Activated CD4-positive, alpha-beta T cell treated with anti-CD3 and anti-CD28 coated beads, Interleukin-2, amount 50 U/mL, for 16 hours (primary cell): ENCODE measurements at regions not wholly inside any gene's neighbourhood (a gene's known extent, or its start where the extent isn't known, plus 50 kb on each side); places are given as distances from the start of the nearest gene placed in this dataset.

Experiments used
- DNase-seq: peaks from one replicate; pipeline ENCODE4 v3.0.0-alpha.2; 2020

DNA sequence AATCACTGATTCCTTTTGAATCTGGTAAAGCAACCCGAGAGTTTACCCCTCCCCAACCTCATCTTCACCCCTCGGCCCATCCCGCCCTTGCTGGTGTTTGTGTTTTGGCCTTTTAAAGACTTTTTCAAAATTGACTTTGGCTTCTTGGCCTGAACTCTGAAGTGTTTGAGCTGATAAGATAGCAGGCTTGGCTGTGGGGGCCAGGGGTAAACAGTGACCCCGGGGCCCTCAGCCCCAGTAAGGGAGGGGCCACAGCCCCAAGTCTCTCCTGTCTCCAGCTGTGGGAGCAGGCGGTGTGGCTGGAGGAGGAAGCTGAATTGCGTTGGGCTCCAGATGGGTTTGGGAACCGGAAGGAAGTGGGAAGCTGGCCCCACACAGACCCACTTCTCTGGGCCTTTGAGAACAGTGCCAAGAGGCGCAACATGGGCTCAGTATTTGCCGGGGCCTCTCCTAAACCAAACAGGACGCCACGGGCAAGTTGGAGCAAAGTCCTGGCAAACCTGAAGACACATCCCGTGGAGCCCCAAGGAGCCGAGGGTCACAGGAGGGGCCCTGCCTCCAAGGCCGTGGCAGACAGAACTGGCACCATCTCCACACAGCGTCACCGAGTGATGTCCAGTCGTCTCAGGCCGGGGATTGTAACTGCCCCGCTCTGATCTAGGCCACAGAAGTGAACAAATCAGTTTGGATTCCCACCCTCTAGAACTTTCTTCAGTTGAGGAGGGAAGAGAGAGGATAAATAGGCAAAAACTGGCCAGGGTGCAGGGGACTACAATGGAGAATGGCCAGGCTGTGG is 54.3 kb upstream of the PTPN1 start:
- DNase-seq, result no peak

DNA sequence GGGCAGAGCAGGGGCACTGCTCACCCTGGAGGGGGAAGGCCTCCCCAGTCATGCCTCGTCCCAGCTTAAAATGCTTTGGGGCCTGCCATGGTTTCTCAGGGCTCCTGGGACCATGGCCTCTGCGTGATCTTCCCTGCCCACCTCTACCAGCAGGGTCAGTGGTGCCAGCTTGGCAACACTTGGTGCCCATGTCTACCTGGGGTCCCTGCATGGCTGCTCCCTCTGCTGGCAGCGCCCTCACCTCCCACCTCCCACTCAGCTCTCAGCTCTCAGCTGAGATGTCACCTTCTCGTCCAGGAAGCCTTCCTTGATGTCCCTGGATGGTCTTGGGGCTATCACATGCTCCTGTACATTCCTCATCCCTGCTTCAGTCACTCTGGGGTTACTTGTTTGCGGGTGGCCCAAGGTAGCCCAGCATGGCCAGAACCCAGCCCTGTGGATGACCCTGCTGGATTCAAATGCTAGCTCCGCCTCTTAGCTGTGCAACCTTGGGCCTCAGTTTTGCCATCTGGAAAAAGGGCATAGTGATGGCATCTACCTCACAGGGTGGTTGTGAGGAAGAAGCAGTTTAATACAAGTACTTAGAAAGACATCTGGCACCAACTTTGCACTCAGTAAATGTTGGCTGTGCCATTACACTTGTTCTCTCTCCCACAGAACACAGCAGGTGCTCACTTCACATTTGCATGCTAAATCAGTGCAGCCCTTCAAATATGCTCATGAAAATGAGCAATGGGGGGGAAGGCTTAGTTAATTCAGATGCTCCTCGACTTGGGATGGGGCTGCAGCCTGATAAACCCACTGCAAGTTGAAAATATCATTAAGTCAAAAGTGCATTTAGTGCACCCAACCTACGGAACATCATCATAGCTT is 53.5 kb upstream of the PTPN1 start:
- no peak for DNase-seq

DNA sequence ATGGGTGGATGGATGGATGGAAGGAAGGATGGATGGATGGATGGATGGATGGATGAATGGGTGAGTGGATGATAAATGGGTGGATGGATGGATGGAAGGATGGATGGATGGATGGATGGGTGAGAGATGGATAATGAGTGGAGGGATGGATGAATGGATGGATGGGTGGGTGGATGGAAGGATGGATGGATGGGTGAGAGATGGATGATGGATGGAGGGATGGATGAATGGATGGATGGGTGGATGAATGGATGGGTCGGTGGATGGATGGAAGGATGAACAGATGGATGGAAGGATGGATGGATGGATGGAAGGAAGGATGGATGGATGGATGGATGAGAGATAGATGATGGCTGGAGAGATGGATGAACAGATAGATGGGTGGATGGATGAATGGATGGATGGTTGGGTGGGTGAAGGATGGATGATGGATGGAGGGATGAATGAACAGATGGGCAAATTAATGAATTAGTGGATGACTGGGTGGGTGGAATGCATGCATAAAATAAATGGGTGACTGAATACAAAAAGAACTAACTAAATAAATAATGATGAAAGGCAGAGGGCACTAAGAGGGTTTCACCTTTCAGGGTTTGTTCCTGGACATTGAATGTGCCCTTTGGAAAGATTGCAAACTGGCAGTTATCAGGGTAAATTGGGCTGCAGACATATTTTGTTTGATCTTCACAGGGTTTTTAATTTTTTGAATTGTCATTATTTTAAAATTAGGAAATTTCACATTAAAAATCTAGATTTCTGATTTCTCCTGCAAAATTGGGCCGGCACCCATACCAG is 50.9 kb upstream of the PTPN1 start:
- DNase-seq, result no peak

DNA sequence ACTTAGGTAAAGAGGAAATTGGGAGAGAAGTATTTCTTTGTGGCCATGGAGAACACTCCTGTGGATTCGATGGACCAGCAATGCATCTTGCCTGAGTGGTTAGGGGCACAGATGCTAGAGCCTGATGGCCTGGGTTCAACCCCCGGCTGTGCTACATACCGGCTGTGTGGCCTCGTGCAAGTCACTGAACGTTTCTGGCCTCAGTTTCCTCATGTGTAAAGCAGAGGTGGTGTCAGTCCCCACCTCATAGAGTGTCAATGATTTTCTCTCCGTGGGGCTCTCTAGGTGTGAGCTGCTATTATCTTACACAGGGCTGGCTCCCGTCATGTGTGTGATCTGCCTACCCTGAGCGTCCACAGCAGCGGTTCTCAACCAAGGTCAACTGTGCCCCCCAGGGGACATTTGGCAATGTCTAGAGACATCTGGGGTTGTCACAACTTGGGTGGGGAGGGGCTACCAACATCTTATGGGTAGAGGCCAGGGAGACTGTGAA is 50.0 kb upstream of the PTPN1 start:
- no peak for DNase-seq
